HL-60/S4 (cell line): ENCODE measurements at regions not wholly inside any gene's neighbourhood (a gene's known extent, or its start where the extent isn't known, plus 50 kb on each side); places are given as distances from the start of the nearest gene placed in this dataset.
"Not testable (repeated sequence)": the region's sequence is repeated elsewhere in the genome, so short reads cannot be mapped to it uniquely, and the experiment has no call there.

Experiments used
- in situ Hi-C: fragments of 300-500 bp; cut with MboI; formaldehyde crosslinking; loops from 2 replicates; pipeline ENCODE4 v1.14.3; 2022; ENCODE audit warnings: low sequenced_read_pairs

DNA sequence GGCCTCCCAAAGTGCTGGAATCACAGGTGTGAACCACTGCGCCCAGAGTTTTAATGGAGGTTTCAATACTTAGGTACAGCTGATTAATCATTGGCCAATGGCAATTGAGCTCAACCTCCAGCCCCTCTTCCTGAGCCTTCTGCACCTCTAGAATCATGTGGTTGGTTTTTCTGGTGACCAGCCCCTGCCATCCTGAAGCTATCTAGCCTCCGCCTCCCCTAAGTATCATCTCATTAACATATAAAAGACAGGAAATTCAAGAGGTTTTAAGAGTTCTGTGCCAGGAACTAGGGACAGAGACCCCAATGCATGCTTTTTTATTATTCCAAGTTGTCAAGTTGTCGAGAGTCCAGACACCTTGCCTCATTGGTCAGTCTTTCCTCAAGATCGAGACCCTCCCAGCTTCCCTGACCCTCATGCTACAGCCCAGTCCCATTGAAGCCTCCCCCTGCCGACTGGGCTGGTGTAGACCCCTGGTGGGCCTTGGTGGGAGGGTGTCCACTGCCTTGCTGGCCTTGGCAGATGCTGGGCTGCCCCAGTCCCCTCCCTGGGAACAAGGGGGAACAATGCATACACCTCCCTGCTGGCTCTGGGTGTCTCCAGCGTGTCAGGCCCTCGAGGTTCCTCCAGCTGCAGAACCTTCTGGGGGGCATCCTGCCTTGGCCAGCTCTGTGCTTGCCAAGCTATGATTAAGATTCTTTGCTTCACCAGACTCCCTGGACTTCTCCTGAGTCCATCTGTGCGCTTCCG lies 148.0 kb downstream of the CTTN start:
- in situ Hi-C loops, result no loop called here

GRCh38 chr11:70547386-70547785 lies 149.1 kb downstream of the CTTN start:
- in situ Hi-C loops, result no loop called here

GRCh38 chr11:70547821-70548670 lies 149.7 kb downstream of the CTTN start:
- in situ Hi-C loops, result no loop called here

GRCh38 chr11:70548976-70549375 lies 150.6 kb downstream of the CTTN start:
- in situ Hi-C loops, result no loop called here

GRCh38 chr11:70549386-70549785 lies 151.1 kb downstream of the CTTN start:
- in situ Hi-C loops, result no loop called here

DNA sequence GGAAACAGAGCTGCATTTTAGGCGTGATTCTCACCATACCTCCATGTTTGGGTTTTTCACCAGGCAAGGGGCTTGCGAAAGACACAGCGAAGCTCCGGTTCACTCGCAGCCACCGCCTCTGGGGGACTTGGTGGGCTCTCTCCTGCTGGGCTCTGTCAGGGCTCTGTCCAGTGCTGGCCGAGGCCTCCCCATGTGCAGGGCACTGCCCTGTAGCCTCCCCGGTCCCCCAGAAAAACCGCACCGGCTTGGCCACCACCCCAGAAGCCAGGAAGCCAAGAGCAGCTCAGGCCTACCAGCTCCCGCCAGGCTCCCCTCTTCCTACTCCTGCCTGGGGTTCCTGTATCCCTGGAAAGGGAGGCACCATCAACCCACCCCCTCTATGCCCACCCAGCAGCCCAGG lies 151.5 kb downstream of the CTTN start:
- in situ Hi-C loops, result no loop called here

DNA sequence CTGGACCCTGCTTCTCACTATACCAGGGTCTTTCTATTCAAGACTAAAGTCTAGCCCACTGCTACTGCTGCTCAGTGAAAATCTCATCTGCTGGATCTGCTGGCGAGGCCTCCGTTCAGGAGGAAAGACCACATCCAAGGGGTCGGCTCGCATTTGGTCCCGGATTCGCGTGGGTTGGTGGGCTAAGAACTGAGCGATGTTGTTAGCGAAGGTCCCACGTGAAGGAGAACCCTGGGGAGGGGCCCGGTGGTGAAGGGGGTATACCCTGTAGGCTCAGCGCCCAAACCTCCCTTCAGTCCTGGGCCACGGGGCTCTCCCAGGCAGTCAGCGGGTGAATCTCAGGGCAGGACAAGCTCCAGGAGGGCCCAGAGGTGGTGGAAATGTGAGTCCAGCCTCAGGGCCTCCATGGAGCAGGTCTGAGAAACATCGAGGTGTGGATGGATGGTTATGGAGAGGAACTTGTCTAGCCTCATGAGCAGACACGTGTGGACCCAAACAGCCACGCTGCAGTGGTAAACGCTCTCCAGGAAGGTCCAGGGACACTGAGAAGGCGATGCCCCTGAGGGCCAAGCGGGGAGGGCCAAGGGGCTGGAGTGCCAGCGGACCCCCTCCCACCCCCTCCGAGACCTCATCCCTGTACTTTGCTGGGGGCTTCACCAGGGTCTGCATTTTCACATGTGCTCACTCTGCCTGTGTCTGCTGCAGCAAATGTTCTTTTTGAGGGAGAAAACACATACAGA lies 152.3 kb downstream of the CTTN start:
- in situ Hi-C loops, result no loop called here

GRCh38 chr11:70551351-70552166 lies 153.2 kb downstream of the CTTN start:
- in situ Hi-C loops, result no loop called here

DNA sequence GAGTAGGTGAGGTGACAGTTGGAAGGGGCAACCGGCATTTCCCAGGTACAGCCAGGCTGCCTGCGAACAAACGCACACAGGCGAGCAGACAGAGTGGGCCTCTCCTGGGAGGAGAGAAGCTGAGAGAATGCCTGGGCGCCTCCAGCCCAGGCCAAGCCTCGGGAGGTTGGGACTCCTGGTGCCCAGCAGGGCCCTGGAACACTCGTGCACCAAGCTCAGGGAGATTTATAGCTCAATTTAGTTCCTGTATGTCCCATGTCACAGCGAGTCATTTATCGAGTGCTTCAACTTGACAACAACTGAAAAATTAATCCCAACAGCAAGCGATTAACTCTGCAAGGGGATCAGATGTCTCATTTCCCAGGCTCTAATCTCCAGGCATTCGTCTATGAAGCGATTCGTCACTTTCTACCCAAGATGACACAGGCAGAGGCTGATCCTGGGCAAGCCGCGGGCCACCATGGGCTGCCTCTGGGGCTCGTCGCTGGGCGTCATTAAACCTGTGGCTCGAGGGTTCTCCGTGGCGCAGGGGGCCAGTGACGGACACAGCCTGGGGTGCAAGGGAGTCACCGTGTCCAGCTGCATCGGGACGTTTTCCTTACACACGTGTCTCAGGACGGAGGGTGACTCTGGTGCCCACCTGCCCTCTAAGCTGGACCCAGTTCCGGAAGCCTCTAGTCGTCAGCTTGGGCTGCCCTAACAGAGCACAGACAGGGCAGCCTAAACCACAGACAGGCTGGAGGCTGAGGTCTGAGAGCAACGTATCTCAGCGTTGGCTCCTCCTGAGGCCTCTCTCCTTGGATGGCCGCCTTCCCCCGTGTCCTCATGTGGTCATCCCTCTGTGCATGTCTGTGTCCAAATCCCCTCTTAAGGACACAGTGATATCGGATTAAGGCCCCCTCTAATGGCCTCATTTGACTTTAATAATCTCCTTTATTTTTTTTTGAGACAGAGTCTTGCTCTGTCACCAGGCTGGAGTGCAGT lies 154.1 kb downstream of the CTTN start:
- in situ Hi-C loops, result no loop called here

DNA sequence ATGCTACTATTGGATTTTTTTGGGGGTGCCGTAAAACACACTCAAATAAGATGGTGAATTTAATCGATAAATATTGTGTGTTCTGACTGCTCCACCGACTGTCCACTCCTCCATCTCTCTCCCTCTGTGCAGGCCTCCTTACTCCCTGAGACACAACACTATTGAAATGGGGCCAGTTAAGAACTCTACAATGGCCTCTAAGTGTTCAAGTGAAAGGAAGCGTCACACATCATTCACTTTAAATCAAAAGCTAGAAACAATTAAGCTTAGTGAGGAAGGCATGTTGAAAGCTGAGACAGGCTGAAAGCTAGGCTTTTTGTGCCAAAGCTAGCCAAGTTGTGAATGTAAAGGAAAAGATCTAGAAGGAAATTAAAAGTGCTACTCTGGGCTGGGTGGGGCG lies 156.7 kb downstream of the CTTN start:
- in situ Hi-C loops, result no loop called here

- in situ Hi-C loops, result no loop called here
Measured at GRCh38 chr11:70556884-70557741, 158.8 kb downstream of the CTTN start.

- in situ Hi-C loops, result no loop called here
Measured at GRCh38 chr11:70557742-70558485, 159.6 kb downstream of the CTTN start.

GRCh38 chr11:70558681-70559080 lies 160.4 kb downstream of the CTTN start:
- in situ Hi-C loops, result no loop called here

GRCh38 chr11:70559516-70559915 lies 161.2 kb downstream of the CTTN start:
- in situ Hi-C loops, result no loop called here

- in situ Hi-C loops, result not testable (repeated sequence)
Measured at GRCh38 chr11:70560621-70561020, 162.3 kb downstream of the CTTN start.

DNA sequence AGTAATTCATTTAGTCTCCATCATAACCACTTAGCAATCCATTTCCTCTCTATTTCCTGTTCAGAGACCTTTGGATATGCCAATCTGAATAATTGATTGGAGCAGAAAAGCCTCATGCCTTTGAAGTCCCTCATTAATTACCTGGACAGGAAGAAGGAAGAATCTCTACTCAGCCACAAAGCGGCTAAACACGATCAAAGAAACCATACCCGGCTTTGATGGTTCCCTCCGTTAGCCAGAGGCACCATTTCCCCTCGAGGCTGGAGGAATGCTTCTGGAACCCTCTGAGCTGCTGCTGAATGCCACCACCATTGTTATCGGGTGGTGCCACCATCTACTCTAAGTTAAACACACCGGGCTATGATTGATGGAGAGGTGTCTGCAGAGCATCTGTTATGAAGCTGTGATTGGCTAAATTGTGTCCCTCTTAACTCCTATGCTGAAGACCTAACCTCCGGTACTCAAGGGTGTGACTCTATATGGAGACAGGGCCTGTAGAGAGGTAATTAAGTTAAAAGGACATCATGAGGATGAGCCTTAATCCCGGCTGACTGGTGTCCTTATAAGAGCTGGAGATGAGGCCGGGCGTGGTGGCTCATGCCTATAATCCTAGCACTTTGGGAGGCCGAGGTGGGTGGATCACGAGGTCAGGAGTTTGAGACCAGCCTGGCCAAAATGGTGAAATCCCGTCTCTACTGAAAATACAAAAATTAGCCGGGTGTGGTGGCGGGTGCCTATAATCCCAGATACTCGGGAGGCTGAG lies 168.6 kb downstream of the CTTN start:
- in situ Hi-C loops, result no loop called here

GRCh38 chr11:70567680-70568034 lies 169.3 kb downstream of the CTTN start:
- in situ Hi-C loops, result no loop called here
